ENCODE measurements at regions not wholly inside any gene's neighbourhood (a gene's known extent, or its start where the extent isn't known, plus 50 kb on each side); places are given as distances from the start of the nearest gene placed in this dataset.
"Not testable (repeated sequence)": the region's sequence is repeated elsewhere in the genome, so short reads cannot be mapped to it uniquely, and the experiment has no call there.

- no peak for TF ChIP-seq CTCF (IDR thresholded peaks at IDR 0.05; ENCODE audit: control insufficient read depth, insufficient read depth, low read depth, low read length, missing control alignments)
- no peak overlapping the region for H3K4me3 ChIP-seq (ENCODE audit: control insufficient read depth, low read depth, low read length)
- DNase-seq (ENCODE audit: low read depth), result no peak
These were observed 98.6 kb downstream of the BUB3 start for GRCh38 chr10:123252779-123253178.

- DNase-seq (ENCODE audit: low read depth), result not testable (repeated sequence)
These were observed 100.1 kb downstream of the BUB3 start for GRCh38 chr10:123254343-123254742.

GRCh38 chr10:123257904-123258456 is 103.8 kb downstream of the BUB3 start:
- no peak overlapping the region for H3K4me3 ChIP-seq (ENCODE audit: control insufficient read depth, low read depth, low read length)
- no peak for DNase-seq (ENCODE audit: low read depth)
- no peak for TF ChIP-seq CTCF (IDR thresholded peaks at IDR 0.05; ENCODE audit: control insufficient read depth, insufficient read depth, low read depth, low read length, missing control alignments)

More at GRCh38 chr10:123254343-123254742, 100.1 kb downstream of the BUB3 start:
- H3K4me3 ChIP-seq (ENCODE audit: control insufficient read depth, low read depth, low read length), result not testable (repeated sequence)

- no peak overlapping the region for H3K4me3 ChIP-seq (ENCODE audit: control insufficient read depth, low read depth, low read length)
- TF ChIP-seq CTCF (IDR thresholded peaks at IDR 0.05; ENCODE audit: control insufficient read depth, insufficient read depth, low read depth, low read length, missing control alignments), result no peak
- no peak for DNase-seq (ENCODE audit: low read depth)
These were observed 104.9 kb downstream of the BUB3 start for GRCh38 chr10:123259081-123259480.

GRCh38 chr10:123259791-123260190 is 105.6 kb downstream of the BUB3 start:
- no peak for TF ChIP-seq CTCF (IDR thresholded peaks at IDR 0.05; ENCODE audit: control insufficient read depth, insufficient read depth, low read depth, low read length, missing control alignments)
- no peak overlapping the region for H3K4me3 ChIP-seq (ENCODE audit: control insufficient read depth, low read depth, low read length)
- DNase-seq (ENCODE audit: low read depth), result no peak

- DNase-seq (ENCODE audit: low read depth), result no peak
- no peak for TF ChIP-seq CTCF (IDR thresholded peaks at IDR 0.05; ENCODE audit: control insufficient read depth, insufficient read depth, low read depth, low read length, missing control alignments)
- no peak overlapping the region for H3K4me3 ChIP-seq (ENCODE audit: control insufficient read depth, low read depth, low read length)
These were observed 108.3 kb downstream of the BUB3 start for GRCh38 chr10:123262456-123262855.

- H3K4me3 ChIP-seq (ENCODE audit: control insufficient read depth, low read depth, low read length), result no peak overlapping the region
- no peak for DNase-seq (ENCODE audit: low read depth)
- no peak for TF ChIP-seq CTCF (IDR thresholded peaks at IDR 0.05; ENCODE audit: control insufficient read depth, insufficient read depth, low read depth, low read length, missing control alignments)
These were observed 112.8 kb downstream of the BUB3 start for GRCh38 chr10:123266971-123267370.
